Kidney epithelial cell (primary cell): ENCODE measurements at regions not wholly inside any gene's neighbourhood (a gene's known extent, or its start where the extent isn't known, plus 50 kb on each side); places are given as distances from the start of the nearest gene placed in this dataset.
A peak's percentile ranks its signal among the peaks of the same experiment; 100 is the strongest.

ENCODE experiments used
- DNase-seq: peaks from one replicate; pipeline ENCODE4 v3.0.0-alpha.2; 2010; ENCODE audit warnings: low read depth
- H3K27me3 ChIP-seq: 2 replicates; pipeline ENCODE4 v1.6.0; 2011; ENCODE audit warnings: low read length; ENCODE audit not compliant: control insufficient read depth, insufficient read depth
- H3K36me3 ChIP-seq: 2 replicates; pipeline ENCODE4 v1.5.1; 2011; ENCODE audit warnings: low read length; ENCODE audit not compliant: control insufficient read depth, insufficient read depth
- H3K4me3 ChIP-seq: 2 replicates; pipeline ENCODE4 v1.5.1; 2011; ENCODE audit warnings: low read depth, mild to moderate bottlenecking, control low read depth, low read length
- TF ChIP-seq, protein P1 (sequence below): IDR thresholded peaks from 2 replicates; pipeline ENCODE4 v1.5.1; 2011; ENCODE audit warnings: mild to moderate bottlenecking, moderate library complexity, low read length, control low read depth, inconsistent platforms; ENCODE audit not compliant: insufficient read depth, poor library complexity, severe bottlenecking

- Histone ChIP-seq H3K4me3 (no peak overlapping the region), H3K27me3 (no peaks in the 10 kb centered on the region), H3K36me3 (no peaks in the 10 kb centered on the region)
- TF ChIP-seq, protein P1, sequence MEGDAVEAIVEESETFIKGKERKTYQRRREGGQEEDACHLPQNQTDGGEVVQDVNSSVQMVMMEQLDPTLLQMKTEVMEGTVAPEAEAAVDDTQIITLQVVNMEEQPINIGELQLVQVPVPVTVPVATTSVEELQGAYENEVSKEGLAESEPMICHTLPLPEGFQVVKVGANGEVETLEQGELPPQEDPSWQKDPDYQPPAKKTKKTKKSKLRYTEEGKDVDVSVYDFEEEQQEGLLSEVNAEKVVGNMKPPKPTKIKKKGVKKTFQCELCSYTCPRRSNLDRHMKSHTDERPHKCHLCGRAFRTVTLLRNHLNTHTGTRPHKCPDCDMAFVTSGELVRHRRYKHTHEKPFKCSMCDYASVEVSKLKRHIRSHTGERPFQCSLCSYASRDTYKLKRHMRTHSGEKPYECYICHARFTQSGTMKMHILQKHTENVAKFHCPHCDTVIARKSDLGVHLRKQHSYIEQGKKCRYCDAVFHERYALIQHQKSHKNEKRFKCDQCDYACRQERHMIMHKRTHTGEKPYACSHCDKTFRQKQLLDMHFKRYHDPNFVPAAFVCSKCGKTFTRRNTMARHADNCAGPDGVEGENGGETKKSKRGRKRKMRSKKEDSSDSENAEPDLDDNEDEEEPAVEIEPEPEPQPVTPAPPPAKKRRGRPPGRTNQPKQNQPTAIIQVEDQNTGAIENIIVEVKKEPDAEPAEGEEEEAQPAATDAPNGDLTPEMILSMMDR: peak; percentile 85
- DNase-seq: no peak
These were observed 73.1 kb upstream of the GJB5 start for GRCh38 chr1:34681480-34682451.

DNA sequence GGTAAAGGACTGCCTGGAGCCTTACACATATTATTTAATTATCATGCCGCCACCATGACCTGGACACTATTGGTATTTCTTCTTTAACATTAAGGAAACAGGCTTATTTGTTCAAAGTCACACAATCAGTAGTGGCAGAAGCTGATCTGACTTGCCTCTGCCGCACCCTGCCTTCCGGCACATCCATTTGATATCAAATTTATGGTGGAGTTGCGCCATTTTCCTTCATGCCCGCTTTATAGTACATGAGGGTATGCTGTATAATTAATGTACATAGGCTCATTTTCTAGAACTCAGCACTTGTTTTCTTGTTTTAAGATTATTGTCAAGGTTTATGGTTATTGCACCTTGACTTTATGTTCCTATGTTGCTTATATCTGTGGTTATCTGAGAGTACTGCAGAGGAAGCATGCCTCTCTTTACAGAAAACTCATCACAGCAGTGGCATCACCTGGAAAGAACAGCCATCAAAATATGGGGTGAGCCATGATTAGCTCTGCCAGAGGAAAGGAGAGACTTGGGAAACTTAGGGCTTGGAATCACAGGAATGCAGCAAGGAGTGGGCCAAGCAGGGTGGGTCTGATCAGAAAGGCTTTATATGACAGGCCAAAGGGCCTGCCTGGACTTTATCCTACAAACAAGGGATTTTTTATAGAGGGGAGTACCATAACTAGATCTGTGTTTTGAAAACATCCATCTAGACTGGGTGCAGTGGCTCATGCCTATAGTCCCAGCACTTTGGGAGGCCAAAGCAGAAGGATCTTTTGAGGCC lies 72.2 kb upstream of the GJB5 start:
- H3K36me3 ChIP-seq: no peaks in the 10 kb centered on the region
- DNase-seq: no peak
- no peak overlapping the region for H3K4me3 ChIP-seq
- H3K27me3 ChIP-seq: no peaks in the 10 kb centered on the region
- TF ChIP-seq, protein P1: no peak

DNA sequence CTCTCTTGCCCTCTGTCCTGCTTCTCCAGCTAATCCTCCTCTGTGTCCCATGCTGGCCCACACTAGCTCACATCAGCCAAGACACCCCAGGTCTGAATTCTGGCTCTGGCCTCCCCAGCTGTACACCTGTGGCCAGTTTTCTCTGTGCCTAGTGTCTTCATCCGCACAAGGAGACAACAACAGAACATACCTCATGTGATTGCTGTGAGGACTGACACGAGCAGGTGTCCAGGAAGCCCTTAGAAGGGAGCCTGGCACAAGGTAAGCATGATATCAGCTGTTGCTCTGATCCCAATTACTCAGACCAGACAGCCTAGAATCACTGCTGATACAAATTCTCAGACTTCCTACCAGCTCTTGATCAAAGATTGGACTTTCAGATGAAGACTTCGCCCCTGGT lies 71.2 kb upstream of the GJB5 start:
- TF ChIP-seq, protein P1: no peak
- no peak for DNase-seq
- H3K4me3 ChIP-seq: no peak overlapping the region
- H3K36me3 ChIP-seq: no peaks in the 10 kb centered on the region
- no peaks in the 10 kb centered on the region for H3K27me3 ChIP-seq

GRCh38 chr1:34684266-34684665 lies 70.6 kb upstream of the GJB5 start:
- TF ChIP-seq, protein P1: no peak
- Histone ChIP-seq H3K36me3 (no peaks in the 10 kb centered on the region), H3K27me3 (no peaks in the 10 kb centered on the region), H3K4me3 (no peak overlapping the region)
- DNase-seq: no peak

DNA sequence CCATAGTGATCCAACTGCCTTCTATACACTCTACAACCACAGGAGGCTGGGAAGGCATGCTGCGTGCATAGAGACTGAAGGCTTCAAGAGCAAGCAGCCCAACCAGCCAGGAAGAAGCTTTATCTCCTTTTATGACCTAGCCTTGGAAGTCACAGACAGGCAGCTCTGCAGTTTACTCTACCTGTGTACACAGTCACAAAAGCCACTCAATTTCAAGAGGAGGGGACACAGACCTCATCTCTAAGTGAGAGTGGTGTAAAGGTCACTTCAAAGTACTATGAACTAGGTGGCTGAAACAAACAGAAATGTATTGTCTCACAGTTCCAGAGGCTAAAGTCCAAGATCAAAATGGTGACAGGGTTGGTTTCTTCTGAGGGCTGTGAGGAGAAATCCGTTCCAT lies 69.6 kb upstream of the GJB5 start:
- no peak for DNase-seq
- Histone ChIP-seq H3K36me3 (no peaks in the 10 kb centered on the region), H3K27me3 (no peaks in the 10 kb centered on the region), H3K4me3 (no peak overlapping the region)
- TF ChIP-seq, protein P1: no peak
